ES-I3 (cell line): ENCODE measurements at regions not wholly inside any gene's neighbourhood (a gene's known extent, or its start where the extent isn't known, plus 50 kb on each side); places are given as distances from the start of the nearest gene placed in this dataset.

Experiments used
- H3K36me3 ChIP-seq: 2 replicates; pipeline ENCODE4 v1.6.1; 2013; ENCODE audit warnings: mild to moderate bottlenecking, low read length, control low read depth, moderate library complexity; ENCODE audit not compliant: insufficient read depth
- H3K4me1 ChIP-seq: 2 replicates; pipeline ENCODE4 v1.6.1; 2013; ENCODE audit warnings: mild to moderate bottlenecking, control low read depth, low read length; ENCODE audit not compliant: insufficient read depth
- H3K9ac ChIP-seq: 2 replicates; pipeline ENCODE4 v1.6.1; 2013; ENCODE audit warnings: low read depth, mild to moderate bottlenecking, low read length, moderate library complexity
- H3K9me3 ChIP-seq: 2 replicates; pipeline ENCODE4 v1.6.1; 2013; ENCODE audit warnings: mild to moderate bottlenecking, low read length, moderate library complexity; ENCODE audit not compliant: control insufficient read depth, insufficient read depth

- Histone ChIP-seq H3K9me3 (no peaks in the 10 kb centered on the region), H3K36me3 (no peaks in the 10 kb centered on the region), H3K4me1 (no peaks in the 10 kb centered on the region), H3K9ac (no peak overlapping the region)
Observed at GRCh38 chr6:105929626-105930025, 156.5 kb upstream of the PRDM1 start.

- no peaks in the 10 kb centered on the region for H3K9me3 ChIP-seq
- no peaks in the 10 kb centered on the region for H3K36me3 ChIP-seq
- H3K9ac ChIP-seq: no peak overlapping the region
- H3K4me1 ChIP-seq: no peaks in the 10 kb centered on the region
Observed at GRCh38 chr6:105926318-105926717, 159.8 kb upstream of the PRDM1 start.

- no peaks in the 10 kb centered on the region for H3K4me1 ChIP-seq
- H3K36me3 ChIP-seq: no peaks in the 10 kb centered on the region
- H3K9ac ChIP-seq: no peak overlapping the region
- H3K9me3 ChIP-seq: no peaks in the 10 kb centered on the region
Observed at GRCh38 chr6:105925706-105926105, 160.4 kb upstream of the PRDM1 start.

- Histone ChIP-seq H3K4me1 (no peaks in the 10 kb centered on the region), H3K36me3 (no peaks in the 10 kb centered on the region), H3K9me3 (no peaks in the 10 kb centered on the region), H3K9ac (no peak overlapping the region)
Observed at GRCh38 chr6:105921781-105922180, 164.4 kb upstream of the PRDM1 start.

- H3K36me3 ChIP-seq: no peaks in the 10 kb centered on the region
Observed at GRCh38 chr6:105920071-105920470, 166.1 kb upstream of the PRDM1 start.

GRCh38 chr6:105917038-105917695, 169.0 kb upstream of the PRDM1 start:
- Histone ChIP-seq H3K36me3 (no peaks in the 10 kb centered on the region), H3K9ac (no peak overlapping the region), H3K9me3 (no peaks in the 10 kb centered on the region), H3K4me1 (no peaks in the 10 kb centered on the region)

More at GRCh38 chr6:105920071-105920470, 166.1 kb upstream of the PRDM1 start:
- no peaks in the 10 kb centered on the region for H3K4me1 ChIP-seq
- H3K9ac ChIP-seq: no peak overlapping the region
- H3K9me3 ChIP-seq: no peaks in the 10 kb centered on the region

GRCh38 chr6:105911106-105911629, 175.0 kb upstream of the PRDM1 start:
- H3K36me3 ChIP-seq: no peaks in the 10 kb centered on the region
- H3K9ac ChIP-seq: no peak overlapping the region
- H3K4me1 ChIP-seq: no peaks in the 10 kb centered on the region
- no peaks in the 10 kb centered on the region for H3K9me3 ChIP-seq

- H3K9me3 ChIP-seq: no peaks in the 10 kb centered on the region
- H3K9ac ChIP-seq: no peak overlapping the region
- no peaks in the 10 kb centered on the region for H3K36me3 ChIP-seq
- no peaks in the 10 kb centered on the region for H3K4me1 ChIP-seq
Observed at GRCh38 chr6:105909106-105909505, 177.0 kb upstream of the PRDM1 start.

GRCh38 chr6:105907991-105908390, 178.1 kb upstream of the PRDM1 start:
- no peaks in the 10 kb centered on the region for H3K4me1 ChIP-seq
- H3K9me3 ChIP-seq: no peaks in the 10 kb centered on the region
- H3K9ac ChIP-seq: no peak overlapping the region
- no peaks in the 10 kb centered on the region for H3K36me3 ChIP-seq

- Histone ChIP-seq H3K9ac (no peak overlapping the region), H3K36me3 (no peaks in the 10 kb centered on the region), H3K4me1 (no peaks in the 10 kb centered on the region), H3K9me3 (no peaks in the 10 kb centered on the region)
Observed at GRCh38 chr6:105907301-105907700, 178.8 kb upstream of the PRDM1 start.

- H3K9me3 ChIP-seq: peaks cover 8% of the 10 kb centered on the region; the same call in 1 of the 2 replicates
- H3K9ac ChIP-seq: no peak overlapping the region
- H3K36me3 ChIP-seq: no peaks in the 10 kb centered on the region
- H3K4me1 ChIP-seq: no peaks in the 10 kb centered on the region
Observed at GRCh38 chr6:105902401-105903031, 183.6 kb upstream of the PRDM1 start.

- peaks cover 8% of the 10 kb centered on the region; the same call in 1 of the 2 replicates for H3K9me3 ChIP-seq
- H3K4me1 ChIP-seq: no peaks in the 10 kb centered on the region
- no peak overlapping the region for H3K9ac ChIP-seq
- no peaks in the 10 kb centered on the region for H3K36me3 ChIP-seq
Observed at GRCh38 chr6:105901583-105901982, 184.6 kb upstream of the PRDM1 start.

- no peaks in the 10 kb centered on the region for H3K36me3 ChIP-seq
- H3K9ac ChIP-seq: no peak overlapping the region
- H3K9me3 ChIP-seq: peaks cover 8% of the 10 kb centered on the region; the same call in 1 of the 2 replicates
- H3K4me1 ChIP-seq: no peaks in the 10 kb centered on the region
Observed at GRCh38 chr6:105900125-105900937, 185.8 kb upstream of the PRDM1 start.

- Histone ChIP-seq H3K4me1 (no peaks in the 10 kb centered on the region), H3K36me3 (no peaks in the 10 kb centered on the region), H3K9me3 (peaks cover 8% of the 10 kb centered on the region; the same call in 1 of the 2 replicates), H3K9ac (no peak overlapping the region)
Observed at GRCh38 chr6:105898286-105898685, 187.8 kb upstream of the PRDM1 start.
